Upper lobe of left lung (tissue), 6 donors: ENCODE measurements at regions not wholly inside any gene's neighbourhood (a gene's known extent, or its start where the extent isn't known, plus 50 kb on each side); places are given as distances from the start of the nearest gene placed in this dataset.

Experiments
- ATAC-seq, 2 donors: fragments of 200-7000 bp; cut with Tn5 transposase; one replicate each; pipeline ENCODE4 v1.9.1; 2022; ENCODE audit warnings: mild to moderate bottlenecking in 2 of 2, moderate library complexity in 2 of 2; ENCODE audit not compliant: low FRiP score in 2 of 2
- DNase-seq, 2 donors: peaks; one replicate each; pipeline ENCODE4 v3.0.0-alpha.2; 2019 to 2020
- H3K27ac ChIP-seq, 4 donors: fragments of 200-600 bp; sonication (generic); one replicate each; pipeline ENCODE4 v1.5.1; 2016 to 2019
- H3K27me3 ChIP-seq, 4 donors: fragments of 200-600 bp; sonication (generic); one replicate each; pipeline ENCODE4 v1.5.1; 2017 to 2019
- H3K36me3 ChIP-seq, 4 donors: fragments of 200-600 bp; sonication (generic); one replicate each; pipeline ENCODE4 v1.5.1; 2016 to 2019
- H3K4me1 ChIP-seq, 4 donors: fragments of 200-600 bp; sonication (generic); one replicate each; pipeline ENCODE4 v1.5.1; 2018 to 2019
- H3K4me3 ChIP-seq, 4 donors: fragments of 200-600 bp; sonication (generic); one replicate each; pipeline ENCODE4 v1.5.1; 2017 to 2019; ENCODE audit warnings: mild to moderate bottlenecking in 2 of 4, moderate library complexity in 1 of 4
- H3K9me3 ChIP-seq, 4 donors: fragments of 200-600 bp; sonication (generic); one replicate each; pipeline ENCODE4 v1.5.1; 2018 to 2019
- EP300 ChIP-seq, 4 donors: sonication (generic); formaldehyde crosslinking; IDR thresholded peaks; one replicate each; pipeline ENCODE4 v1.5.1; 2017; ENCODE audit warnings: antibody characterized with exemption in 4 of 4, control low read depth in 2 of 4
- POLR2A ChIP-seq, 4 donors: fragments of 450-650 bp; IDR thresholded peaks; one replicate each; pipeline ENCODE4 v1.5.1; 2016 to 2017; ENCODE audit warnings: antibody characterized with exemption in 4 of 4, mild to moderate bottlenecking in 2 of 4
- POLR2AphosphoS5 ChIP-seq, 2 donors: sonication (generic); formaldehyde crosslinking; IDR thresholded peaks; one replicate each; pipeline ENCODE4 v1.5.1; 2017; ENCODE audit warnings: antibody characterized with exemption in 2 of 2
- WGBS, 2 donors: methylation state at CpG; one replicate each; pipeline ENCODE4 v1.1.5; 2017 to 2018; 5-methylcytosine and 5-hydroxymethylcytosine counted together
- TF ChIP-seq, protein P1 (sequence below), 6 experiments: fragments of 450-650 bp in 4 of 6; fragments of 200-600 bp in 2 of 6; sonication (generic) in 2 of 6; IDR thresholded peaks; one replicate each; pipeline ENCODE4 v1.5.1; 2016 to 2019; ENCODE audit warnings: antibody characterized with exemption in 6 of 6
- donor health status: DM: no; HTN: no; CAD: no; lungs with moderate emphysema.
- donor health status: DM: no; HTN: yes; CAD: no; lungs with severe emphysema.

GRCh38 chr16:55176901-55177300 lies 147.1 kb upstream of the IRX6 start:
- no peaks in the 10 kb centered on the region for H3K27me3 ChIP-seq
- H3K9me3 ChIP-seq = no peaks in the 10 kb centered on the region
- H3K4me3 ChIP-seq = no peak overlapping the region
- no peak overlapping the region for H3K27ac ChIP-seq
- TF ChIP-seq POLR2AphosphoS5 (IDR thresholded peaks at IDR 0.05) (no peak), POLR2A (IDR thresholded peaks at IDR 0.05) (no peak), EP300 (IDR thresholded peaks at IDR 0.05) (no peak)
- TF ChIP-seq, protein P1, sequence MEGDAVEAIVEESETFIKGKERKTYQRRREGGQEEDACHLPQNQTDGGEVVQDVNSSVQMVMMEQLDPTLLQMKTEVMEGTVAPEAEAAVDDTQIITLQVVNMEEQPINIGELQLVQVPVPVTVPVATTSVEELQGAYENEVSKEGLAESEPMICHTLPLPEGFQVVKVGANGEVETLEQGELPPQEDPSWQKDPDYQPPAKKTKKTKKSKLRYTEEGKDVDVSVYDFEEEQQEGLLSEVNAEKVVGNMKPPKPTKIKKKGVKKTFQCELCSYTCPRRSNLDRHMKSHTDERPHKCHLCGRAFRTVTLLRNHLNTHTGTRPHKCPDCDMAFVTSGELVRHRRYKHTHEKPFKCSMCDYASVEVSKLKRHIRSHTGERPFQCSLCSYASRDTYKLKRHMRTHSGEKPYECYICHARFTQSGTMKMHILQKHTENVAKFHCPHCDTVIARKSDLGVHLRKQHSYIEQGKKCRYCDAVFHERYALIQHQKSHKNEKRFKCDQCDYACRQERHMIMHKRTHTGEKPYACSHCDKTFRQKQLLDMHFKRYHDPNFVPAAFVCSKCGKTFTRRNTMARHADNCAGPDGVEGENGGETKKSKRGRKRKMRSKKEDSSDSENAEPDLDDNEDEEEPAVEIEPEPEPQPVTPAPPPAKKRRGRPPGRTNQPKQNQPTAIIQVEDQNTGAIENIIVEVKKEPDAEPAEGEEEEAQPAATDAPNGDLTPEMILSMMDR (IDR thresholded peaks at IDR 0.05) = no peak
- 77 to 83% methylated on average over 3 of the region's 3 CpGs for WGBS, 2 donors
- ATAC-seq (no peak), DNase-seq (peak in 1 of 2 donors; percentile 30)
- peaks cover 0 to 10% (median 2%) of the 10 kb centered on the region in 4 donors for H3K4me1 ChIP-seq
- no peaks in the 10 kb centered on the region for H3K36me3 ChIP-seq

DNA sequence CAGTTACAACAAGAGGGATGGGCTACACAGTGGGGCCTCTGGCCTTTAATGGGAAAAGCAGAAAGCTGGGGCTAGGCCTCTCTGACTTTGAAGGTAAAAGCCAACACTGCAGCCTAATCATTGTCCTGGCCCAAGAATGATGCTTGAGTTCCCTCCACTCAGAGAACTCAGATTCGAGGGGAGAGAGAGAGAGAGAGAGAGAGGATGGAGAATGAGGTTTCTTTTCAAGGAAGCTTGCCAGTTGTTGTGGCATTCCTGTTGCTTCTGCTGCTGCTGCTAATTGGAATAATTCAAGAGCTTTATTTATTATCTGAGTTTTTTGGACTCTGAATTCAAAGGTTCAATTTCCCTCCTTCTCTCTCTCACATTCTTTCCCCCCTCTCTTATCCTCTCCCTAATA lies 144.6 kb upstream of the IRX6 start:
- DNase-seq (no peak), ATAC-seq (no peak)
- Histone ChIP-seq H3K4me1 (peaks cover 0 to 10% (median 2%) of the 10 kb centered on the region in 4 donors), H3K27ac (no peak overlapping the region), H3K36me3 (no peaks in the 10 kb centered on the region), H3K9me3 (no peaks in the 10 kb centered on the region), H3K27me3 (no peaks in the 10 kb centered on the region), H3K4me3 (no peak overlapping the region)
- TF ChIP-seq EP300 (IDR thresholded peaks at IDR 0.05) (no peak), POLR2A (IDR thresholded peaks at IDR 0.05) (no peak), POLR2AphosphoS5 (IDR thresholded peaks at IDR 0.05) (no peak)
- TF ChIP-seq, protein P1 (IDR thresholded peaks at IDR 0.05) = no peak
- 18 to 56% methylated on average over 1 of the region's 1 CpG for WGBS, 2 donors

DNA sequence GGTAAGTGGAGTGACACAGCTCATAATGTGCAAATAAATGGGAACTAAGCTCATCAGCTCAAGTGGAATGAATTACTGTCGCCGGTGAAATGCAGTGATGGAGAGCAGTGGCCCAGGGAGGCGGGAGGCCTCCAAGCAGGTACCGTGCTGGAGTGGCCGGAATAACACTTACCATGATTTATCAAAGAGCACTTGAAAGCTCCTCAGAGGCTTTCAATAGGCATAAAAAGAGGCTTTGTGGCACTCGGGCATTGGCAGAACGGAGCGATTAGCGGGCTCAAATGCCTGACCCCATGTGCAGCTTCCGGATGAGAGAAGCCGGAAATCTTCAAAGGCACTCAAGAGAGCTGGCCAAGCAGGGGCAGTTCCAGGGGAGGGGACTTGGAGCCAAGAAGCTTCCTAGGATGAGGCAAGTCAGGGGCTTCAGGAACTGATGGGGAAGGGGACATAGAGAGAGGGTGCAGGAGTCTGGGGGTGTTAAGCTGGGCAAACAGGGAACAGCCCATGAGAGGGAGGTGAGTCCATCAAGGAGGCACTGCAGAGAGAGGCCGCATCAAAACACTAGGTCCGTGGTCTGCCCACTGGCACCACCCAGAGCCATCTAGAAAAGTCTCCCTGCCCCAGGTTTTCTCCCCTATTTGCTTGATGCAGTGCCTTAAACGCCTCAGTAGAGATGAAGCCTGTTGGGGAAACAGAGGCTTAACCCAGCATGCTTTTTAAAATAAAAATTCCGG lies 144.0 kb upstream of the IRX6 start:
- TF ChIP-seq POLR2AphosphoS5 (IDR thresholded peaks at IDR 0.05) = peak in 1 of 2 donors; percentile 42
- no peak for TF ChIP-seq POLR2A (IDR thresholded peaks at IDR 0.05)
- peak in 1 of 4 donors; percentile 13 for TF ChIP-seq EP300 (IDR thresholded peaks at IDR 0.05)
- Histone ChIP-seq H3K27me3 (no peaks in the 10 kb centered on the region), H3K36me3 (no peaks in the 10 kb centered on the region), H3K27ac (no peak overlapping the region), H3K4me1 (peaks cover 0 to 10% (median 2%) of the 10 kb centered on the region in 4 donors), H3K4me3 (no peak overlapping the region), H3K9me3 (no peaks in the 10 kb centered on the region)
- peak; percentile 52 to 81 for ATAC-seq
- peak in 1 of 2 donors; percentile 82 for DNase-seq
- WGBS, 2 donors = 66 to 73% methylated on average over 13 to 15 of the region's 15 CpGs

- no peak for ATAC-seq
- no peaks in the 10 kb centered on the region for H3K9me3 ChIP-seq
- no peak overlapping the region for H3K4me3 ChIP-seq
- no peak for DNase-seq
- peaks cover 0 to 10% (median 2%) of the 10 kb centered on the region in 4 donors for H3K4me1 ChIP-seq
- no peaks in the 10 kb centered on the region for H3K36me3 ChIP-seq
- TF ChIP-seq POLR2AphosphoS5 (IDR thresholded peaks at IDR 0.05) (no peak), POLR2A (IDR thresholded peaks at IDR 0.05) (no peak), EP300 (IDR thresholded peaks at IDR 0.05) (no peak)
- TF ChIP-seq, protein P1 (IDR thresholded peaks at IDR 0.05) = no peak
- H3K27ac ChIP-seq = no peak overlapping the region
- H3K27me3 ChIP-seq = no peaks in the 10 kb centered on the region
Measured at GRCh38 chr16:55184052-55184451, 140.0 kb upstream of the IRX6 start.

GRCh38 chr16:55184619-55185018 lies 139.4 kb upstream of the IRX6 start:
- Histone ChIP-seq H3K4me1 (peaks cover 0 to 5% (median 0%) of the 10 kb centered on the region in 4 donors), H3K27ac (no peak overlapping the region), H3K9me3 (no peaks in the 10 kb centered on the region), H3K4me3 (no peak overlapping the region), H3K27me3 (no peaks in the 10 kb centered on the region), H3K36me3 (no peaks in the 10 kb centered on the region)
- WGBS, 2 donors = 20 to 32% methylated on average over 3 of the region's 3 CpGs
- no peak for TF ChIP-seq EP300 (IDR thresholded peaks at IDR 0.05)
- no peak for TF ChIP-seq POLR2A (IDR thresholded peaks at IDR 0.05)
- TF ChIP-seq, protein P1 (IDR thresholded peaks at IDR 0.05) = no peak
- no peak for TF ChIP-seq POLR2AphosphoS5 (IDR thresholded peaks at IDR 0.05)
- ATAC-seq = no peak
- no peak for DNase-seq
